ENCODE measurements at regions not wholly inside any gene's neighbourhood (a gene's known extent, or its start where the extent isn't known, plus 50 kb on each side); places are given as distances from the start of the nearest gene placed in this dataset.

DNA sequence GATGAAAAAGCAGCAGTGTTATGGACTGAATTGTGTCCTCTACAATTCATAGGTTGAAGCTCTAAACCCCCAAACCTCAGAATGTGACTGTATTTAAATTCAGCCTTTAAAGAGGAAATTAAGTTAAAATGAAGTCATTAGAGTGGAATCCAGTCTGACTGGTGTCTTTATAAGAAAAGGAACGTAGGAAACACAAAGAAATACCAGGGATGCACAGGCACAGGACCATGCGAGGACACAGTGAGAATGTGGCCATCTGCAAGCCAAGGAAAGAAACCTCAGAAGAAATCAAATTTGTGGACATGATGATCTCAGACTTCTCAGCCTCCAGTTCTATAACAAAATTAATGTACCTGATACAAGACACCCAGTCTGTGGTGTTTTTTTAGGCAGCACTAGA lies 971.2 kb upstream of the CDH9 start:
- TF ChIP-seq POLR2AphosphoS5 (IDR thresholded peaks at IDR 0.05; ENCODE audit: insufficient read depth, low read depth, low read length) = no peak
- TF ChIP-seq, protein P1, sequence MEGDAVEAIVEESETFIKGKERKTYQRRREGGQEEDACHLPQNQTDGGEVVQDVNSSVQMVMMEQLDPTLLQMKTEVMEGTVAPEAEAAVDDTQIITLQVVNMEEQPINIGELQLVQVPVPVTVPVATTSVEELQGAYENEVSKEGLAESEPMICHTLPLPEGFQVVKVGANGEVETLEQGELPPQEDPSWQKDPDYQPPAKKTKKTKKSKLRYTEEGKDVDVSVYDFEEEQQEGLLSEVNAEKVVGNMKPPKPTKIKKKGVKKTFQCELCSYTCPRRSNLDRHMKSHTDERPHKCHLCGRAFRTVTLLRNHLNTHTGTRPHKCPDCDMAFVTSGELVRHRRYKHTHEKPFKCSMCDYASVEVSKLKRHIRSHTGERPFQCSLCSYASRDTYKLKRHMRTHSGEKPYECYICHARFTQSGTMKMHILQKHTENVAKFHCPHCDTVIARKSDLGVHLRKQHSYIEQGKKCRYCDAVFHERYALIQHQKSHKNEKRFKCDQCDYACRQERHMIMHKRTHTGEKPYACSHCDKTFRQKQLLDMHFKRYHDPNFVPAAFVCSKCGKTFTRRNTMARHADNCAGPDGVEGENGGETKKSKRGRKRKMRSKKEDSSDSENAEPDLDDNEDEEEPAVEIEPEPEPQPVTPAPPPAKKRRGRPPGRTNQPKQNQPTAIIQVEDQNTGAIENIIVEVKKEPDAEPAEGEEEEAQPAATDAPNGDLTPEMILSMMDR (IDR thresholded peaks at IDR 0.05; ENCODE audit: extremely low read depth in 1 of 2, insufficient read depth in 1 of 2, low read depth in 1 of 2, low read length in 2 of 2) = no peak
- no peak for TF ChIP-seq JUN (IDR thresholded peaks at IDR 0.05; ENCODE audit: borderline replicate concordance, insufficient read depth, insufficient read length, low read depth)

Measured in endothelial cell of umbilical vein (primary cell).